ES-I3 (cell line): ENCODE measurements at regions not wholly inside any gene's neighbourhood (a gene's known extent, or its start where the extent isn't known, plus 50 kb on each side); places are given as distances from the start of the nearest gene placed in this dataset.

Experiments
- H3K36me3 ChIP-seq: 2 replicates; pipeline ENCODE4 v1.6.1; 2013; ENCODE audit warnings: mild to moderate bottlenecking, low read length, control low read depth, moderate library complexity; ENCODE audit not compliant: insufficient read depth
- H3K4me1 ChIP-seq: 2 replicates; pipeline ENCODE4 v1.6.1; 2013; ENCODE audit warnings: mild to moderate bottlenecking, control low read depth, low read length; ENCODE audit not compliant: insufficient read depth
- H3K9ac ChIP-seq: 2 replicates; pipeline ENCODE4 v1.6.1; 2013; ENCODE audit warnings: low read depth, mild to moderate bottlenecking, low read length, moderate library complexity
- H3K9me3 ChIP-seq: 2 replicates; pipeline ENCODE4 v1.6.1; 2013; ENCODE audit warnings: mild to moderate bottlenecking, low read length, moderate library complexity; ENCODE audit not compliant: control insufficient read depth, insufficient read depth

- Histone ChIP-seq H3K9me3 (no peaks in the 10 kb centered on the region), H3K9ac (no peak overlapping the region), H3K36me3 (no peaks in the 10 kb centered on the region), H3K4me1 (peaks cover 4% of the 10 kb centered on the region; the same call in 1 of the 2 replicates)
These were observed 96.3 kb upstream of the RAB6C start for GRCh38 chr2:129883121-129883520.

DNA sequence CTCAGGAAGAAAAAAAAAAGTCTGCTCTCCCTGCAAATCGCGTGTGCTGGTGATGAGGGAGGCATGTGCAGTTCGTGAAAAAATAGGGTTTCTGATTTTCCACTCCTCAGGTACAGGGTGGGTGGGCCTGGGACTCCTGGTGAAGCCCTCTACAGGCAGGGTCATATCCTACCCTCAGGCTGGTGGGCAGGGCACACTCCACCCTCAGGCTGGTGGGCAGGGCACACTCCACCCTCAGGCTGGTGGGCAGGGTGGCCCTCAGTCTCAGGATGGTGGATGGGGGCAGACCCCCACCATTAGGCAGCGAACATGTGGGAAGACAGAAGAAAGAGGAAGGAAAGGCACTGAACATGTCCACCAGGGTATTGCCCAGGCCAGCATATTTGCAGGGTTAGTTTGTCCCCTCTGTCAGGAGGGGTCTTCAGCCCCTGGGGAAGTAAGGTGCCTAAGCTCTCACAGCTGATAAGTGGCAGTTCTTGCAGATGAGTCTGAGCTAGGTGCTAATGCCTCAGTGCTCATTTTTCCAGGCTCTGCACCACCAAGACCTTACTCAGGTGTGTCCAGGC is 95.2 kb upstream of the RAB6C start:
- no peaks in the 10 kb centered on the region for H3K9me3 ChIP-seq

DNA sequence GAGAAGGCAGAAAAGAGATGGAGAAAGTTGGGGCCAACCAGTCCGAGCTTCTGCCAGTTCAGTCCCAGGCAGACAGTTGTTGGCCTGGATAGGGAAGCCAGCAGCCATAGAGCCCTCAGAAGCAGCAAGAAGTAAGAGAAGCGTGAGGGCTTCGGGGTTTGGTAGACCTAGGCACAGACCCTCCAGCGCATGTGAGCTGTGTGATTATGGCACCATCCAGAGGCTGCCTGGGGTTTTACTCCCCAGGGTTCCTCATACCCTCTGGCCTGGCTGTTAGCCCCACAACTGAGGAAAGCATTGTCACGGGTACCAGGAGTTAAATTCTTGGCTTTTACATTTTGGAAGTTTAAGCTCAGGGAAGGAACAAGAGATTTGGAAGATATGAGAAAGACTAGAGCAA is 93.7 kb upstream of the RAB6C start:
- Histone ChIP-seq H3K9me3 (no peaks in the 10 kb centered on the region), H3K36me3 (no peaks in the 10 kb centered on the region), H3K9ac (no peak overlapping the region), H3K4me1 (peaks cover 4% of the 10 kb centered on the region; the same call in 1 of the 2 replicates)

More for the DNA sequence above, 95.2 kb upstream of the RAB6C start:
- H3K4me1 ChIP-seq: peaks cover 4% of the 10 kb centered on the region; the same call in 1 of the 2 replicates
- no peak overlapping the region for H3K9ac ChIP-seq
- no peaks in the 10 kb centered on the region for H3K36me3 ChIP-seq

GRCh38 chr2:129887688-129888266 is 91.7 kb upstream of the RAB6C start:
- H3K9me3 ChIP-seq: no peaks in the 10 kb centered on the region
- peaks cover 4% of the 10 kb centered on the region; the same call in 1 of the 2 replicates for H3K4me1 ChIP-seq
- H3K9ac ChIP-seq: no peak overlapping the region
- H3K36me3 ChIP-seq: no peaks in the 10 kb centered on the region

DNA sequence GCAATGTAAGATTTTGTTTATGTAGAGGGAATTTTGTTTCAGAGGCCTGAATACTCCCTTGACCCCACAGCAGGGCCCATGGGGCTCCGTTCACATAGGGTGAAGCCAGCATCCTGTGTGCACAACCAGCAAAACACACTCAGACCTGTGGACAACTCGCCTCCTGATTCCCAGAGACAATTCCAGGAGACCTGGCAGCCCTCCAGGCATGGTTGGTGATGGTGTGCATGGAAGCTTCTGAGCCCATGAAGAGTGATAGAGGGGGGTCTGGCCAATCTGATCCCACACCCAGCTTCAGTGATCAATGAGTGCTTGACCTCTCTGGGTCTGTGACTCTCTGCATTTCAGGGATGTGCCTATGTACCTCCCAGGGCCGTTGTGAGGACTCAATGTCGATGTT is 91.0 kb upstream of the RAB6C start:
- no peak overlapping the region for H3K9ac ChIP-seq
- no peaks in the 10 kb centered on the region for H3K9me3 ChIP-seq
- peaks cover 4% of the 10 kb centered on the region; the same call in 1 of the 2 replicates for H3K4me1 ChIP-seq
- no peaks in the 10 kb centered on the region for H3K36me3 ChIP-seq

- no peaks in the 10 kb centered on the region for H3K9me3 ChIP-seq
- H3K36me3 ChIP-seq: no peaks in the 10 kb centered on the region
- H3K9ac ChIP-seq: no peak overlapping the region
- peaks cover 4% of the 10 kb centered on the region; the same call in 1 of the 2 replicates for H3K4me1 ChIP-seq
These were observed 90.6 kb upstream of the RAB6C start for GRCh38 chr2:129888896-129889295.

- H3K36me3 ChIP-seq: no peaks in the 10 kb centered on the region
- no peaks in the 10 kb centered on the region for H3K9me3 ChIP-seq
- H3K9ac ChIP-seq: no peak overlapping the region
- H3K4me1 ChIP-seq: peaks cover 4% of the 10 kb centered on the region; the same call in 1 of the 2 replicates
These were observed 87.8 kb upstream of the RAB6C start for GRCh38 chr2:129891341-129892320.

DNA sequence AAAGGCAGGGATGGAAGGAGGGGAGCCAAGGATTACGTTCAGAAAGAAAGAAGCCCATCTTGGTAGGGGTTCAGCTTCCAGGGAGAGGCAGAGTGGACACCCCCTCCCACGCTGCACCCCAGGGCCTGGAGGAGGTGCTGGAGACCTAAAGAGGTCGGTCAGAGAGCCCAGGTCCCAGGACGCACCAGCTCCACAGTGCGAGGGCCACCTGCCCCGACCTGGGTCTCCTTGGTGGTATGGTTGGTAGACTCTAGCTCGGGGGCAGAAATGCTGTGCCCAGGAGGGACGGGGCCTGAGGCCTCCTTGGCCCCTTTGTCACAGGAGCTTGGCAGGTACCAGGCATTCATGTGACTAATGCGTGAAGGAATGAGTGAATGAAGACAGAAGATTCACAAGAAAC is 87.1 kb upstream of the RAB6C start:
- Histone ChIP-seq H3K9me3 (no peaks in the 10 kb centered on the region), H3K9ac (no peak overlapping the region), H3K4me1 (peaks cover 2% of the 10 kb centered on the region; the same call in 1 of the 2 replicates), H3K36me3 (no peaks in the 10 kb centered on the region)

DNA sequence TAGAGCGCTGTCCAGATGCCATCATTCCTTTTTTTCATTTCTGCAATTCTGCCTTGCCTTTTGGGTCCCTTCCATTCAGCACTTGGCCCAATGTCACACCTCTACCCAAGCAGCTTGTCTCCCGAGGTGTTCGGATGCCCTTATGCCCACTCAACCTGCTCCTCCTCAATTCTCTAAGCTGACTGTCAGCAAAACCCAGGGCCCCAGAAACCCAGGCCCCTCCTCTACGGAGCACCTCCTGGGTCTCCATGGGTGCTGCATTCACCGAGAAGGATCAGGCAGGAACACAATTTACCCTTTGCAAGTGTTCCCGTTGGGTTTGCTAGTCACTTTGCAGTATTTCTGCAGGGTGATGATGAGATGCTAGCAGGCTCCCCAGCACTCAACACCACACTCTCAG is 86.7 kb upstream of the RAB6C start:
- no peak overlapping the region for H3K9ac ChIP-seq
- H3K4me1 ChIP-seq: no peaks in the 10 kb centered on the region
- H3K9me3 ChIP-seq: no peaks in the 10 kb centered on the region
- H3K36me3 ChIP-seq: no peaks in the 10 kb centered on the region

DNA sequence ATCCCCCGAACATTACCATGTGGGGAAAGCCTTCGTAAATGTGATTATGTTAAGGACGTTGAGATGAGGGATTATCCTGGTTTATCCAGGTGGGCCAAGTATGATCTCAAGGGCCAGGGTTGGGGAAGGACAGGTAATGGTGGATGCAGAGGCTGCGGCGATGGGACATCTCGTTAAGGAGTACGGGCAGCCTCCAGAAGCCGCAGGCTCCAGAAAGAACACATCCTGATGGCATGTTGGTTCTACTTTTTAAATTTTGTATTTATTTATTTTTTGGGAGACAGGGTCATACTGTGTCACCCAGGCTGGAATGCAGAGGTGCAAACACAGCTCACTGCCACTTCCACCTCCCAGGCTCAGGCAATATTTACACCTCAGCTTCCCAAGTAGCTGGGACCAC is 86.2 kb upstream of the RAB6C start:
- H3K36me3 ChIP-seq: no peaks in the 10 kb centered on the region
- no peak overlapping the region for H3K9ac ChIP-seq
- H3K9me3 ChIP-seq: no peaks in the 10 kb centered on the region
- H3K4me1 ChIP-seq: no peaks in the 10 kb centered on the region

GRCh38 chr2:129894616-129895015 is 84.8 kb upstream of the RAB6C start:
- Histone ChIP-seq H3K36me3 (no peaks in the 10 kb centered on the region), H3K9me3 (no peaks in the 10 kb centered on the region), H3K4me1 (no peaks in the 10 kb centered on the region)

DNA sequence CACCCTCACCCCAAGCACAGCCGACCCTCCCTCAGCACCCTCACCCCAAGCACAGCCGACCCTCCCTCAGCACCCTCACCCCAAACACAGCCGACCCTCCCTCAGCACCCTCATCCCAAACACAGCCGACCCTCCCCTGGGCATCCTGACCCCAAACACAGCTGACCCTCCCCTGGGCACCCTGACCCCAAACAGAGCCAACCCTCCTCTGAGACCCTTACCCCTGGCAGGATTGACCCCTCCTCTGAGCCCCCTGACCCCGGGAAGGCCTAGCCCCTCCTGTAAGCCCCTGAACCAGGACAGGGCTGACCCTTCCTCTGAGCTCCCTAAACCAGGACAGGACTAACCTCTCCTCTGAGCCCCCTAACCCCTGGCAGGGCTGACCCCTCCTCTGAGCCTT is 84.4 kb upstream of the RAB6C start:
- Histone ChIP-seq H3K9me3 (no peaks in the 10 kb centered on the region), H3K36me3 (no peaks in the 10 kb centered on the region), H3K9ac (no peak overlapping the region), H3K4me1 (no peaks in the 10 kb centered on the region)

More at GRCh38 chr2:129894616-129895015, 84.8 kb upstream of the RAB6C start:
- no peak overlapping the region for H3K9ac ChIP-seq

- H3K4me1 ChIP-seq: no peaks in the 10 kb centered on the region
- H3K36me3 ChIP-seq: no peaks in the 10 kb centered on the region
- H3K9ac ChIP-seq: no peak overlapping the region
- no peaks in the 10 kb centered on the region for H3K9me3 ChIP-seq
These were observed 83.9 kb upstream of the RAB6C start for GRCh38 chr2:129895526-129896082.
